Body of pancreas (tissue), 4 donors: ENCODE measurements at regions not wholly inside any gene's neighbourhood (a gene's known extent, or its start where the extent isn't known, plus 50 kb on each side); places are given as distances from the start of the nearest gene placed in this dataset.

ENCODE experiments used
- ATAC-seq: fragments of 150-250 bp; one replicate; pipeline ENCODE4 v1.9.1; 2016
- DNase-seq, 4 donors: peaks; one replicate each; pipeline ENCODE4 v3.0.0-alpha.2; 2019
- H3K27ac ChIP-seq, 4 donors: fragments of 200-600 bp; sonication (generic); 1 replicate in 3 of 4; 2 replicates in 1 of 4; pipeline versions ENCODE4 v1.5.1 to v1.6.1; 2016 to 2019; ENCODE audit warnings: mild to moderate bottlenecking in 1 of 4, mixed read lengths in 1 of 4, moderate library complexity in 1 of 4
- H3K27me3 ChIP-seq, 2 donors: fragments of 200-600 bp; sonication (generic); one replicate each; pipeline ENCODE4 v1.6.0; 2016; ENCODE audit warnings: mild to moderate bottlenecking in 1 of 2
- H3K36me3 ChIP-seq, 2 donors: fragments of 200-600 bp; sonication (generic); replicated peaks in 1 of 2; 2 replicates each; pipeline ENCODE4 v1.5.1; 2016; ENCODE audit warnings: low read depth in 2 of 2; ENCODE audit not compliant: insufficient read depth in 1 of 2
- H3K4me1 ChIP-seq: fragments of 200-600 bp; sonication (generic); one replicate; pipeline ENCODE4 v1.6.0; 2016
- H3K4me3 ChIP-seq, 2 donors: fragments of 200-600 bp; sonication (generic); 1 replicate in 1 of 2; 2 replicates in 1 of 2; pipeline ENCODE4 v1.5.1; 2016 to 2019
- H3K9me3 ChIP-seq, 3 donors: fragments of 200-600 bp; sonication (generic); 1 replicate in 2 of 3; 2 replicates in 1 of 3; pipeline ENCODE4 v1.5.1; 2016
- CTCF ChIP-seq, 7 experiments: fragments of 450-650 bp in 4 of 7; fragments of 200-600 bp in 3 of 7; sonication (generic) in 3 of 7; IDR thresholded peaks; one replicate each; pipeline ENCODE4 v1.5.1; 2016 to 2019; ENCODE audit warnings: antibody characterized with exemption in 7 of 7
- POLR2A ChIP-seq, 3 donors: fragments of 450-650 bp; IDR thresholded peaks; one replicate each; pipeline ENCODE4 v1.6.1; 2016; ENCODE audit warnings: antibody characterized with exemption in 3 of 3, mild to moderate bottlenecking in 2 of 3
- WGBS, 2 donors: methylation state at CpG; one replicate each; pipeline ENCODE4 v1.1.5; 2017; 5-methylcytosine and 5-hydroxymethylcytosine counted together
- intact Hi-C: fragments of 100-400 bp; cut with DNase I; formaldehyde crosslinking; loops from one replicate; pipeline ENCODE4 v1.15.1; 2023

- WGBS, 2 donors: 60 to 71% methylated on average over 6 of the region's 6 CpGs
- no peaks in the 10 kb centered on the region for H3K27me3 ChIP-seq
- ATAC-seq: no peak
- no peak for DNase-seq
- intact Hi-C loops: loop anchor here (10.0 kb wide), 1 partner anchor 104 kb away; no protein-coding TSS in a partner anchor
- H3K9me3 ChIP-seq: no peaks in the 10 kb centered on the region
- H3K27ac ChIP-seq: no peak overlapping the region
- no peaks in the 10 kb centered on the region for H3K36me3 ChIP-seq
- no peak overlapping the region for H3K4me3 ChIP-seq
- H3K4me1 ChIP-seq: no peaks in the 10 kb centered on the region
- TF ChIP-seq POLR2A (IDR thresholded peaks at IDR 0.05) (no peak), CTCF (IDR thresholded peaks at IDR 0.05) (no peak)
These were observed 483.6 kb downstream of the GADD45G start for GRCh38 chr9:90088434-90088833.

GRCh38 chr9:90088856-90089255 is 484.0 kb downstream of the GADD45G start:
- H3K9me3 ChIP-seq: no peaks in the 10 kb centered on the region
- 77 to 80% methylated on average over 4 of the region's 4 CpGs for WGBS, 2 donors
- TF ChIP-seq CTCF (IDR thresholded peaks at IDR 0.05): no peak
- TF ChIP-seq POLR2A (IDR thresholded peaks at IDR 0.05): no peak
- H3K4me1 ChIP-seq: no peaks in the 10 kb centered on the region
- no peak for ATAC-seq
- H3K27me3 ChIP-seq: no peaks in the 10 kb centered on the region
- H3K36me3 ChIP-seq: no peaks in the 10 kb centered on the region
- H3K4me3 ChIP-seq: no peak overlapping the region
- H3K27ac ChIP-seq: no peak overlapping the region
- intact Hi-C loops: loop anchor here (10.0 kb wide), 1 partner anchor 104 kb away; no protein-coding TSS in a partner anchor
- no peak for DNase-seq

- no peak for ATAC-seq
- no peaks in the 10 kb centered on the region for H3K27me3 ChIP-seq
These were observed 486.2 kb downstream of the GADD45G start for GRCh38 chr9:90090997-90091396.

GRCh38 chr9:90092508-90092907 is 487.7 kb downstream of the GADD45G start:
- Histone ChIP-seq H3K4me1 (peaks cover 11% of the 10 kb centered on the region), H3K27me3 (no peaks in the 10 kb centered on the region), H3K9me3 (no peaks in the 10 kb centered on the region), H3K4me3 (no peak overlapping the region), H3K27ac (no peak overlapping the region), H3K36me3 (no peaks in the 10 kb centered on the region)
- WGBS, 2 donors: 62 to 76% methylated on average over 3 to 4 of the region's 4 CpGs
- DNase-seq: no peak
- ATAC-seq: no peak
- intact Hi-C loops: no loop called here
- TF ChIP-seq CTCF (IDR thresholded peaks at IDR 0.05) (no peak), POLR2A (IDR thresholded peaks at IDR 0.05) (no peak)

More at GRCh38 chr9:90090997-90091396, 486.2 kb downstream of the GADD45G start:
- no peak for DNase-seq
- WGBS, 2 donors: 87 to 92% methylated on average over 4 of the region's 4 CpGs
- intact Hi-C loops: no loop called here
- H3K9me3 ChIP-seq: no peaks in the 10 kb centered on the region
- TF ChIP-seq POLR2A (IDR thresholded peaks at IDR 0.05) (no peak), CTCF (IDR thresholded peaks at IDR 0.05) (no peak)
- H3K4me3 ChIP-seq: no peak overlapping the region
- H3K27ac ChIP-seq: no peak overlapping the region
- peaks cover 9% of the 10 kb centered on the region for H3K4me1 ChIP-seq
- no peaks in the 10 kb centered on the region for H3K36me3 ChIP-seq

GRCh38 chr9:90095682-90096081 is 490.9 kb downstream of the GADD45G start:
- peak; percentile 85 for ATAC-seq
- no peak overlapping the region for H3K4me3 ChIP-seq
- DNase-seq: peak; percentile 73 to 88 (median 83)
- no peaks in the 10 kb centered on the region for H3K36me3 ChIP-seq
- H3K27ac ChIP-seq: peak overlapping the region in 3 of 4 donors; percentile 45 to 61 (median 51)
- intact Hi-C loops: loop anchor here (2.0 kb wide), 1 partner anchor 495 kb away; no protein-coding TSS in a partner anchor
- no peaks in the 10 kb centered on the region for H3K27me3 ChIP-seq
- WGBS, 2 donors: 19 to 63% methylated on average over 10 to 11 of the region's 11 CpGs
- H3K4me1 ChIP-seq: peaks cover 11% of the 10 kb centered on the region
- no peak for TF ChIP-seq POLR2A (IDR thresholded peaks at IDR 0.05)
- H3K9me3 ChIP-seq: no peaks in the 10 kb centered on the region
